Keratinocyte (primary cell): ENCODE measurements at regions not wholly inside any gene's neighbourhood (a gene's known extent, or its start where the extent isn't known, plus 50 kb on each side); places are given as distances from the start of the nearest gene placed in this dataset.

Experiments used
- DNase-seq: peaks from one replicate; pipeline ENCODE4 v3.0.0-alpha.2; 2011; ENCODE audit warnings: low read depth, missing footprints, low spot score
- FAIRE-seq: peaks from 2 replicates; lab custom pipeline; 2011; peaks lifted over from hg19 to GRCh38; lab: Jason Lieb, UNC
- H2AFZ ChIP-seq: 2 replicates; pipeline ENCODE4 v1.6.0; 2012; ENCODE audit warnings: low read length, control low read depth, inconsistent platforms; ENCODE audit not compliant: control insufficient read depth
- H3K27ac ChIP-seq: 2 replicates; pipeline ENCODE4 v1.5.1; 2011; ENCODE audit warnings: low read length; ENCODE audit not compliant: control insufficient read depth, insufficient read depth
- H3K27me3 ChIP-seq: 3 replicates; pipeline ENCODE4 v1.6.0; 2011; ENCODE audit warnings: low read length; ENCODE audit not compliant: control insufficient read depth, insufficient read depth; ENCODE audit errors: extremely low read depth
- H3K36me3 ChIP-seq, 2 experiments: 2 replicates in 1 of 2; 3 replicates in 1 of 2; pipeline ENCODE4 v1.5.1; 2011; ENCODE audit warnings: low read length in 2 of 2, mild to moderate bottlenecking in 1 of 2; ENCODE audit not compliant: control insufficient read depth in 2 of 2, insufficient read depth in 2 of 2; ENCODE audit errors: extremely low read depth in 1 of 2
- H3K4me1 ChIP-seq: 3 replicates; pipeline ENCODE4 v1.5.1; 2011; ENCODE audit warnings: low read length; ENCODE audit not compliant: control insufficient read depth, insufficient read depth; ENCODE audit errors: extremely low read depth
- H3K4me2 ChIP-seq: 3 replicates; pipeline ENCODE4 v1.6.0; 2011; ENCODE audit warnings: low read depth, low read length; ENCODE audit not compliant: control insufficient read depth, insufficient read depth; ENCODE audit errors: extremely low read depth
- H3K4me3 ChIP-seq, 3 experiments: fragments of 200-600 bp in 1 of 3; sonication (generic) in 1 of 3; 2 replicates in 2 of 3; 3 replicates in 1 of 3; pipeline ENCODE4 v1.5.1; 2011 to 2016; ENCODE audit warnings: low read length in 3 of 3, mild to moderate bottlenecking in 3 of 3, control low read depth in 2 of 3, inconsistent platforms in 1 of 3, low read depth in 1 of 3, mixed read lengths in 1 of 3, mixed run types in 1 of 3, moderate library complexity in 1 of 3; ENCODE audit not compliant: control insufficient read depth in 2 of 3, insufficient read depth in 2 of 3; ENCODE audit errors: extremely low read depth in 1 of 3
- H3K79me2 ChIP-seq: 2 replicates; pipeline ENCODE4 v1.6.0; 2012; ENCODE audit warnings: low read length; ENCODE audit not compliant: control insufficient read depth, insufficient read depth
- H3K9ac ChIP-seq: 3 replicates; pipeline ENCODE4 v1.6.0; 2011; ENCODE audit warnings: low read length; ENCODE audit not compliant: control insufficient read depth, insufficient read depth; ENCODE audit errors: extremely low read depth
- H3K9me1 ChIP-seq: 3 replicates; pipeline ENCODE4 v1.6.0; 2011; ENCODE audit warnings: low read length; ENCODE audit not compliant: control insufficient read depth, insufficient read depth; ENCODE audit errors: extremely low read depth
- H3K9me3 ChIP-seq: 2 replicates; pipeline ENCODE4 v1.5.1; 2012; ENCODE audit warnings: low read depth, low read length; ENCODE audit not compliant: control insufficient read depth
- H4K20me1 ChIP-seq: 3 replicates; pipeline ENCODE4 v1.6.0; 2011; ENCODE audit warnings: low read length; ENCODE audit not compliant: control insufficient read depth, insufficient read depth; ENCODE audit errors: extremely low read depth
- EZH2 ChIP-seq: IDR thresholded peaks from one replicate; pipeline ENCODE4 v1.6.1; 2012; ENCODE audit warnings: inconsistent platforms, mild to moderate bottlenecking, low read length, moderate library complexity
- dilution Hi-C: fragments of 300-500 bp; cut with MboI; formaldehyde crosslinking; loops from one replicate; pipeline ENCODE4 v1.7.0; 2020; ENCODE audit warnings: low sequenced_read_pairs; ENCODE audit not compliant: extremely low pct_ligation_motif_present
- TF ChIP-seq, protein P1 (sequence below), 3 experiments: IDR thresholded peaks in 1 of 3; conservative IDR thresholded peaks in 1 of 3; optimal IDR thresholded peaks in 1 of 3; 2 replicates in 2 of 3; 3 replicates in 1 of 3; pipeline versions ENCODE3 to v1.5.1; 2011; ENCODE audit warnings: low read length in 3 of 3, mild to moderate bottlenecking in 3 of 3, moderate library complexity in 2 of 3, control low read depth in 1 of 3, inconsistent platforms in 1 of 3; ENCODE audit not compliant: insufficient read depth in 2 of 3; ENCODE audit errors: extremely low read depth in 1 of 3

- Histone ChIP-seq H3K4me3 (no peak overlapping the region), H3K27me3 (peaks cover 20% of the 10 kb centered on the region), H3K4me2 (no peak overlapping the region), H3K9ac (no peak overlapping the region), H4K20me1 (no peaks in the 10 kb centered on the region), H2AFZ (no peak overlapping the region), H3K79me2 (no peaks in the 10 kb centered on the region), H3K4me1 (peaks cover 4% of the 10 kb centered on the region), H3K9me3 (no peaks in the 10 kb centered on the region), H3K36me3 (no peaks in the 10 kb centered on the region), H3K27ac (no peak overlapping the region), H3K9me1 (no peaks in the 10 kb centered on the region)
- no peak for TF ChIP-seq EZH2
- TF ChIP-seq, protein P1, sequence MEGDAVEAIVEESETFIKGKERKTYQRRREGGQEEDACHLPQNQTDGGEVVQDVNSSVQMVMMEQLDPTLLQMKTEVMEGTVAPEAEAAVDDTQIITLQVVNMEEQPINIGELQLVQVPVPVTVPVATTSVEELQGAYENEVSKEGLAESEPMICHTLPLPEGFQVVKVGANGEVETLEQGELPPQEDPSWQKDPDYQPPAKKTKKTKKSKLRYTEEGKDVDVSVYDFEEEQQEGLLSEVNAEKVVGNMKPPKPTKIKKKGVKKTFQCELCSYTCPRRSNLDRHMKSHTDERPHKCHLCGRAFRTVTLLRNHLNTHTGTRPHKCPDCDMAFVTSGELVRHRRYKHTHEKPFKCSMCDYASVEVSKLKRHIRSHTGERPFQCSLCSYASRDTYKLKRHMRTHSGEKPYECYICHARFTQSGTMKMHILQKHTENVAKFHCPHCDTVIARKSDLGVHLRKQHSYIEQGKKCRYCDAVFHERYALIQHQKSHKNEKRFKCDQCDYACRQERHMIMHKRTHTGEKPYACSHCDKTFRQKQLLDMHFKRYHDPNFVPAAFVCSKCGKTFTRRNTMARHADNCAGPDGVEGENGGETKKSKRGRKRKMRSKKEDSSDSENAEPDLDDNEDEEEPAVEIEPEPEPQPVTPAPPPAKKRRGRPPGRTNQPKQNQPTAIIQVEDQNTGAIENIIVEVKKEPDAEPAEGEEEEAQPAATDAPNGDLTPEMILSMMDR (optimal IDR thresholded peaks at IDR 0.05 in 1 of 3, IDR thresholded peaks at IDR 0.05 in 1 of 3, conservative IDR thresholded peaks at IDR 0.05 in 1 of 3; ENCODE audit: extremely low read depth in 1 of 3, insufficient read depth in 2 of 3, low read length in 3 of 3) = no peak
- DNase-seq (no peak), FAIRE-seq (no peak)
- dilution Hi-C loops = no loop called here
Measured at GRCh38 chr3:23076437-23076836, 126.7 kb upstream of the UBE2E2 start.

- H4K20me1 ChIP-seq = no peaks in the 10 kb centered on the region
- no peak for DNase-seq
- no peak overlapping the region for H3K4me3 ChIP-seq
- dilution Hi-C loops = no loop called here
- H3K27ac ChIP-seq = no peak overlapping the region
- TF ChIP-seq, protein P1 (optimal IDR thresholded peaks at IDR 0.05 in 1 of 3, IDR thresholded peaks at IDR 0.05 in 1 of 3, conservative IDR thresholded peaks at IDR 0.05 in 1 of 3; ENCODE audit: extremely low read depth in 1 of 3, insufficient read depth in 2 of 3, low read length in 3 of 3) = no peak
- no peak overlapping the region for H3K9ac ChIP-seq
- no peaks in the 10 kb centered on the region for H3K79me2 ChIP-seq
- H3K27me3 ChIP-seq = peaks cover 15% of the 10 kb centered on the region
- no peak overlapping the region for H2AFZ ChIP-seq
- no peaks in the 10 kb centered on the region for H3K9me1 ChIP-seq
- no peak overlapping the region for H3K4me2 ChIP-seq
- no peaks in the 10 kb centered on the region for H3K9me3 ChIP-seq
- peak; percentile 67 for FAIRE-seq
- H3K36me3 ChIP-seq = no peaks in the 10 kb centered on the region
- peaks cover 4% of the 10 kb centered on the region for H3K4me1 ChIP-seq
Measured at GRCh38 chr3:23077126-23077525, 126.0 kb upstream of the UBE2E2 start.
